ENCODE measurements at regions not wholly inside any gene's neighbourhood (a gene's known extent, or its start where the extent isn't known, plus 50 kb on each side); places are given as distances from the start of the nearest gene placed in this dataset.

- ChIA-PET CTCF (interaction anchor here (0.5 to 0.7 kb wide), 2 partner anchors 20 to 21 kb away, joined by 3 read pairs; no protein-coding TSS in a partner anchor), POLR2A (no interaction called here)
- H3K9me3 ChIP-seq (replicated peaks; ENCODE audit: control insufficient read depth, insufficient read depth, low read length): no peaks in the 10 kb centered on the region
- no peak overlapping the region for H3K4me3 ChIP-seq (replicated peaks in 1 of 3; ENCODE audit: insufficient read depth in 1 of 3, low read depth in 1 of 3, low read length in 3 of 3)
- no peak for TF ChIP-seq POLR2A (IDR thresholded peaks at IDR 0.05; ENCODE audit: low read depth, low read length)
- TF ChIP-seq JUN (IDR thresholded peaks at IDR 0.05; ENCODE audit: borderline replicate concordance, insufficient read depth, insufficient read length, low read depth): no peak
- TF ChIP-seq, protein P1, sequence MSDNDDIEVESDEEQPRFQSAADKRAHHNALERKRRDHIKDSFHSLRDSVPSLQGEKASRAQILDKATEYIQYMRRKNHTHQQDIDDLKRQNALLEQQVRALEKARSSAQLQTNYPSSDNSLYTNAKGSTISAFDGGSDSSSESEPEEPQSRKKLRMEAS (IDR thresholded peaks at IDR 0.05; ENCODE audit: insufficient read depth, insufficient read length): no peak
- no peak for TF ChIP-seq MYC (IDR thresholded peaks at IDR 0.05; ENCODE audit: low read depth, low read length)
- no peak for TF ChIP-seq EZH2 (IDR thresholded peaks at IDR 0.05; ENCODE audit: borderline replicate concordance, low read depth, low read length, severe bottlenecking)
- TF ChIP-seq GATA2 (IDR thresholded peaks at IDR 0.05; ENCODE audit: insufficient read depth, insufficient read length, low read depth, low read length): no peak
- no peak for TF ChIP-seq POLR2AphosphoS5 (IDR thresholded peaks at IDR 0.05; ENCODE audit: insufficient read depth, low read depth, low read length)
- TF ChIP-seq FOS (IDR thresholded peaks at IDR 0.05; ENCODE audit: borderline replicate concordance, insufficient read depth, low read length): no peak
- TF ChIP-seq, protein P2, sequence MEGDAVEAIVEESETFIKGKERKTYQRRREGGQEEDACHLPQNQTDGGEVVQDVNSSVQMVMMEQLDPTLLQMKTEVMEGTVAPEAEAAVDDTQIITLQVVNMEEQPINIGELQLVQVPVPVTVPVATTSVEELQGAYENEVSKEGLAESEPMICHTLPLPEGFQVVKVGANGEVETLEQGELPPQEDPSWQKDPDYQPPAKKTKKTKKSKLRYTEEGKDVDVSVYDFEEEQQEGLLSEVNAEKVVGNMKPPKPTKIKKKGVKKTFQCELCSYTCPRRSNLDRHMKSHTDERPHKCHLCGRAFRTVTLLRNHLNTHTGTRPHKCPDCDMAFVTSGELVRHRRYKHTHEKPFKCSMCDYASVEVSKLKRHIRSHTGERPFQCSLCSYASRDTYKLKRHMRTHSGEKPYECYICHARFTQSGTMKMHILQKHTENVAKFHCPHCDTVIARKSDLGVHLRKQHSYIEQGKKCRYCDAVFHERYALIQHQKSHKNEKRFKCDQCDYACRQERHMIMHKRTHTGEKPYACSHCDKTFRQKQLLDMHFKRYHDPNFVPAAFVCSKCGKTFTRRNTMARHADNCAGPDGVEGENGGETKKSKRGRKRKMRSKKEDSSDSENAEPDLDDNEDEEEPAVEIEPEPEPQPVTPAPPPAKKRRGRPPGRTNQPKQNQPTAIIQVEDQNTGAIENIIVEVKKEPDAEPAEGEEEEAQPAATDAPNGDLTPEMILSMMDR (IDR thresholded peaks at IDR 0.05; ENCODE audit: extremely low read depth in 1 of 2, insufficient read depth in 1 of 2, low read depth in 1 of 2, low read length in 2 of 2): no peak
- H3K4me2 ChIP-seq (ENCODE audit: insufficient read depth, low read length): no peak overlapping the region
- H3K36me3 ChIP-seq (ENCODE audit: control insufficient read depth in 2 of 2, extremely low read depth in 1 of 2, insufficient read depth in 2 of 2, low read length in 2 of 2): no peaks in the 10 kb centered on the region
- H3K9me1 ChIP-seq (replicated peaks; ENCODE audit: control insufficient read depth, extremely low read depth, insufficient read depth, low read length): no peaks in the 10 kb centered on the region
- no peaks in the 10 kb centered on the region for H3K27me3 ChIP-seq (ENCODE audit: control insufficient read depth in 2 of 2, insufficient read depth in 2 of 2, low read length in 2 of 2)
- H3K4me1 ChIP-seq (ENCODE audit: control insufficient read depth, extremely low read depth, insufficient read depth, low read length): no peaks in the 10 kb centered on the region
- no TSS peak for BruUV-seq (replicated peaks)
- intact Hi-C loops (cut with micrococcal nuclease) (no loop called here), dilution Hi-C loops (cut with MboI; ENCODE audit: extremely low pct_ligation_motif_present, low sequenced_read_pairs) (no loop called here)
- H3K79me2 ChIP-seq (ENCODE audit: control insufficient read depth, insufficient read depth, low read length): no peaks in the 10 kb centered on the region
- no peak overlapping the region for H2AFZ ChIP-seq (ENCODE audit: low read depth, low read length)
- DNase-seq (ENCODE audit: low read depth, low spot score) (no peak), FAIRE-seq (no peak)
- H4K20me1 ChIP-seq (replicated peaks; ENCODE audit: control insufficient read depth, extremely low read depth, insufficient read depth, low read length): no peaks in the 10 kb centered on the region
- no peak overlapping the region for H3K27ac ChIP-seq (ENCODE audit: insufficient read depth, low read depth, low read length)
- no peak overlapping the region for H3K9ac ChIP-seq (replicated peaks; ENCODE audit: extremely low read depth, insufficient read depth, low read length)
These were observed 983.6 kb downstream of the RPA4 start for GRCh38 chrX:97867266-97867665.
